Tibial nerve (tissue), 4 donors: ENCODE measurements at regions not wholly inside any gene's neighbourhood (a gene's known extent, or its start where the extent isn't known, plus 50 kb on each side); places are given as distances from the start of the nearest gene placed in this dataset.

Source experiments
- CTCF ChIP-seq, 5 experiments: fragments of 200-600 bp in 3 of 5; fragments of 450-650 bp in 2 of 5; sonication (generic) in 3 of 5; IDR thresholded peaks; one replicate each; pipeline ENCODE4 v1.5.1; 2016 to 2019; ENCODE audit warnings: antibody characterized with exemption in 5 of 5, mild to moderate bottlenecking in 3 of 5, moderate library complexity in 2 of 5
- EP300 ChIP-seq, 2 donors: sonication (generic); formaldehyde crosslinking; IDR thresholded peaks; one replicate each; pipeline ENCODE4 v1.6.1; 2017; ENCODE audit warnings: antibody characterized with exemption in 2 of 2, mild to moderate bottlenecking in 1 of 2
- POLR2A ChIP-seq, 2 donors: fragments of 450-650 bp; IDR thresholded peaks; one replicate each; pipeline ENCODE4 v1.6.1; 2017; ENCODE audit warnings: antibody characterized with exemption in 2 of 2, mild to moderate bottlenecking in 2 of 2, moderate library complexity in 2 of 2

- no peak for TF ChIP-seq CTCF (IDR thresholded peaks at IDR 0.05)
- TF ChIP-seq POLR2A (IDR thresholded peaks at IDR 0.05) = no peak
- no peak for TF ChIP-seq EP300 (IDR thresholded peaks at IDR 0.05)
Observed at GRCh38 chr9:82091100-82091499, 102.5 kb downstream of the SPATA31D1 start.
